A673 (cell line): ENCODE measurements at regions not wholly inside any gene's neighbourhood (a gene's known extent, or its start where the extent isn't known, plus 50 kb on each side); places are given as distances from the start of the nearest gene placed in this dataset.

Source experiments
- CTCF ChIP-seq: fragments of 300-800, 200-600 bp; sonication (generic); conservative IDR thresholded peaks from 2 replicates; pipeline ENCODE4 v1.5.1; 2017; ENCODE audit warnings: low read depth, mild to moderate bottlenecking, antibody characterized with exemption, low read length, moderate library complexity, mixed read lengths
- EZH2 ChIP-seq: fragments of 200-600 bp; sonication (generic); IDR thresholded peaks from 2 replicates; pipeline ENCODE4 v1.6.1; 2017; ENCODE audit warnings: borderline replicate concordance, low read depth, mild to moderate bottlenecking, mixed read lengths, antibody characterized with exemption, low read length; ENCODE audit not compliant: poor library complexity, severe bottlenecking

DNA sequence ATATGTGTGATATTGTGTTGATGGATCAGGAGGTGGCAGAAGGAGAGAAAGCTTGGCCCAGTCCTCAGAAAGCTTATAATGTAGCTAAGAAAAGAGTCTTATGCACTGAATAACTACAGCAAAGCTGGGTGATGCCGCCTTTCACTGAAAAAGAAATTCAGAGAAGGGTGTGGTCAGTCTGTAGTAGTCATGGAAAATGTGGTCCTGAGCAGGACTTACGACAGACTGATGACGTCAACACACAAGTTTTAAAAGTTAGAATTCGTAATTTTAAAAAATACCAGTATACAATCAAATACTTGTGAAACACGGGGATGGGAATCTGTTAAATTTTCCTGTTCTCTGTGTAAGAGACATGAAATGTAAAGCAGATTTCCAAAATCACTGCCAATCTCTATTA lies 87.0 kb upstream of the RAPGEF2 start:
- TF ChIP-seq CTCF (no peak), EZH2 (no peak)
